Endothelial cell of umbilical vein (primary cell): ENCODE measurements at regions not wholly inside any gene's neighbourhood (a gene's known extent, or its start where the extent isn't known, plus 50 kb on each side); places are given as distances from the start of the nearest gene placed in this dataset.

Experiments
- BruUV-seq: library from RNA; stranded (reverse); fragments of 400-500 nt; replicated peaks from 2 replicates; lab custom pipeline; 2021; lab: Mats Ljungman, UMichigan
- CTCF ChIA-PET: fragments of 300-600, 350-600 bp; sonication (Branson Sonifier 250); formaldehyde crosslinking; loops from one replicate; lab custom pipeline; 2021; ENCODE audit warnings: antibody characterized with exemption, inconsistent platforms; lab: Charles Lee
- POLR2A ChIA-PET: fragments of 300-600, 350-600 bp; sonication (Branson Sonifier 250); formaldehyde crosslinking; loops from one replicate; lab custom pipeline; 2021; ENCODE audit warnings: antibody characterized with exemption, inconsistent platforms; lab: Charles Lee
- DNase-seq: peaks from one replicate; pipeline ENCODE4 v3.0.0-alpha.2; 2011; ENCODE audit warnings: low read depth, low spot score
- FAIRE-seq: peaks from 2 replicates; lab custom pipeline; 2011; peaks lifted over from hg19 to GRCh38; lab: Jason Lieb, UNC
- H2AFZ ChIP-seq: 2 replicates; pipeline ENCODE4 v1.6.0; 2012; ENCODE audit warnings: low read depth, low read length, control low read depth, inconsistent platforms
- H3K27ac ChIP-seq: 2 replicates; pipeline ENCODE4 v1.5.1; 2011; ENCODE audit warnings: low read depth, mild to moderate bottlenecking, control low read depth, low read length, moderate library complexity; ENCODE audit not compliant: insufficient read depth
- H3K27me3 ChIP-seq, 2 experiments: 2 replicates each; pipeline versions ENCODE4 v1.6.0 to v1.6.1; 2011; ENCODE audit warnings: low read length in 2 of 2, mixed read lengths in 1 of 2; ENCODE audit not compliant: control insufficient read depth in 2 of 2, insufficient read depth in 2 of 2
- H3K36me3 ChIP-seq, 2 experiments: 2 replicates in 1 of 2; 3 replicates in 1 of 2; pipeline ENCODE4 v1.5.1; 2011; ENCODE audit warnings: low read length in 2 of 2, mild to moderate bottlenecking in 1 of 2, moderate library complexity in 1 of 2; ENCODE audit not compliant: control insufficient read depth in 2 of 2, insufficient read depth in 2 of 2; ENCODE audit errors: extremely low read depth in 1 of 2
- H3K4me1 ChIP-seq: 3 replicates; pipeline ENCODE4 v1.5.1; 2011; ENCODE audit warnings: mild to moderate bottlenecking, low read length; ENCODE audit not compliant: control insufficient read depth, insufficient read depth; ENCODE audit errors: extremely low read depth
- H3K4me2 ChIP-seq: 2 replicates; pipeline ENCODE4 v1.6.1; 2011; ENCODE audit warnings: low read length, control low read depth, mixed read lengths; ENCODE audit not compliant: insufficient read depth
- H3K4me3 ChIP-seq, 3 experiments: fragments of 200-600 bp in 1 of 3; sonication (generic), shearing (Covaris generic) in 1 of 3; replicated peaks in 1 of 3; 2 replicates each; pipeline ENCODE4 v1.5.1; 2011 to 2016; ENCODE audit warnings: control low read depth in 3 of 3, low read length in 3 of 3, mild to moderate bottlenecking in 2 of 3, inconsistent platforms in 1 of 3, low read depth in 1 of 3, moderate library complexity in 1 of 3; ENCODE audit not compliant: insufficient read depth in 1 of 3
- H3K79me2 ChIP-seq: 2 replicates; pipeline ENCODE4 v1.6.0; 2012; ENCODE audit warnings: low read length, inconsistent platforms; ENCODE audit not compliant: control insufficient read depth, insufficient read depth
- H3K9ac ChIP-seq: replicated peaks from 2 replicates; pipeline ENCODE3; 2011; ENCODE audit warnings: low read length, control low read depth; ENCODE audit not compliant: insufficient read depth; ENCODE audit errors: extremely low read depth
- H3K9me1 ChIP-seq: replicated peaks from 3 replicates; pipeline ENCODE4 v1.6.0; 2011; ENCODE audit warnings: mild to moderate bottlenecking, low read length; ENCODE audit not compliant: control insufficient read depth, insufficient read depth; ENCODE audit errors: extremely low read depth
- H3K9me3 ChIP-seq: replicated peaks from 2 replicates; pipeline ENCODE4 v1.5.1; 2012; ENCODE audit warnings: low read length, inconsistent platforms; ENCODE audit not compliant: control insufficient read depth, insufficient read depth
- H4K20me1 ChIP-seq: replicated peaks from 2 replicates; pipeline ENCODE3; 2011; ENCODE audit warnings: mild to moderate bottlenecking, low read length; ENCODE audit not compliant: control insufficient read depth, insufficient read depth; ENCODE audit errors: extremely low read depth
- CTCF ChIP-seq, 2 donors: IDR thresholded peaks; 1 replicate in 1 of 2; 2 replicates in 1 of 2; pipeline ENCODE4 v1.5.1; 2011; ENCODE audit warnings: low read length in 2 of 2, mild to moderate bottlenecking in 2 of 2, moderate library complexity in 2 of 2, control low read depth in 1 of 2, inconsistent platforms in 1 of 2, low read depth in 1 of 2; ENCODE audit not compliant: insufficient read depth in 1 of 2; ENCODE audit errors: extremely low read depth in 1 of 2
- EZH2 ChIP-seq: IDR thresholded peaks from 2 replicates; pipeline ENCODE4 v1.6.1; 2012; ENCODE audit warnings: borderline replicate concordance, low read depth, mild to moderate bottlenecking, moderate library complexity, low read length, inconsistent platforms; ENCODE audit not compliant: severe bottlenecking
- FOS ChIP-seq: IDR thresholded peaks from 2 replicates; pipeline ENCODE4 v1.6.1; 2011; ENCODE audit warnings: mild to moderate bottlenecking, low read length, moderate library complexity, borderline replicate concordance; ENCODE audit not compliant: insufficient read depth
- GATA2 ChIP-seq: IDR thresholded peaks from 2 replicates; pipeline ENCODE4 v1.7.0; 2011; ENCODE audit warnings: low read depth, mild to moderate bottlenecking, moderate library complexity, mixed read lengths, low read length; ENCODE audit not compliant: insufficient read length, insufficient read depth
- JUN ChIP-seq: IDR thresholded peaks from 2 replicates; pipeline ENCODE4 v1.6.1; 2011; ENCODE audit warnings: borderline replicate concordance, low read depth; ENCODE audit not compliant: insufficient read length, insufficient read depth
- MYC ChIP-seq: IDR thresholded peaks from one replicate; pipeline ENCODE4 v1.6.1; 2011; ENCODE audit warnings: mild to moderate bottlenecking, low read depth, low read length
- POLR2A ChIP-seq: IDR thresholded peaks from 2 replicates; pipeline ENCODE4 v1.6.1; 2012; ENCODE audit warnings: low read depth, mild to moderate bottlenecking, control low read depth, low read length
- POLR2AphosphoS5 ChIP-seq: IDR thresholded peaks from 2 replicates; pipeline ENCODE4 v1.6.1; 2012; ENCODE audit warnings: low read depth, mild to moderate bottlenecking, control low read depth, low read length, moderate library complexity; ENCODE audit not compliant: insufficient read depth
- dilution Hi-C: fragments of 300-500 bp; cut with MboI; formaldehyde crosslinking; loops from one replicate; pipeline ENCODE4 v1.15.0; 2019; ENCODE audit warnings: low sequenced_read_pairs; ENCODE audit not compliant: extremely low pct_ligation_motif_present
- intact Hi-C: fragments of 100-400 bp; cut with micrococcal nuclease; formaldehyde crosslinking; loops from one replicate; pipeline ENCODE4 v1.10.0; 2022
- TF ChIP-seq, protein P1 (sequence below): IDR thresholded peaks from 2 replicates; pipeline ENCODE4 v1.6.1; 2011; ENCODE audit not compliant: insufficient read depth, insufficient read length

- intact Hi-C loops (no loop called here), dilution Hi-C loops (no loop called here)
- H3K9me1 ChIP-seq, result no peaks in the 10 kb centered on the region
- no peaks in the 10 kb centered on the region for H3K79me2 ChIP-seq
- H3K36me3 ChIP-seq, result no peaks in the 10 kb centered on the region
- ChIA-PET POLR2A (no interaction called here), CTCF (interaction anchor here (0.6 kb wide), 1 partner anchor 1436 kb away, joined by 3 read pairs; no protein-coding TSS in a partner anchor)
- H3K4me2 ChIP-seq, result no peak overlapping the region
- H3K9me3 ChIP-seq, result no peaks in the 10 kb centered on the region
- BruUV-seq, result no TSS peak
- no peak overlapping the region for H3K27ac ChIP-seq
- H3K27me3 ChIP-seq, result no peaks in the 10 kb centered on the region
- no peaks in the 10 kb centered on the region for H4K20me1 ChIP-seq
- no peak overlapping the region for H3K4me3 ChIP-seq
- H3K4me1 ChIP-seq, result no peaks in the 10 kb centered on the region
- no peak for FAIRE-seq
- H3K9ac ChIP-seq, result no peak overlapping the region
- no peak overlapping the region for H2AFZ ChIP-seq
- no peak for DNase-seq
- TF ChIP-seq POLR2AphosphoS5, result no peak
- TF ChIP-seq JUN, result no peak
- no peak for TF ChIP-seq GATA2
- no peak for TF ChIP-seq EZH2
- TF ChIP-seq CTCF (IDR thresholded peaks at IDR 0.05; ENCODE audit: extremely low read depth in 1 of 2, insufficient read depth in 1 of 2, low read depth in 1 of 2, low read length in 2 of 2), result no peak
- no peak for TF ChIP-seq FOS
- TF ChIP-seq, protein P1, sequence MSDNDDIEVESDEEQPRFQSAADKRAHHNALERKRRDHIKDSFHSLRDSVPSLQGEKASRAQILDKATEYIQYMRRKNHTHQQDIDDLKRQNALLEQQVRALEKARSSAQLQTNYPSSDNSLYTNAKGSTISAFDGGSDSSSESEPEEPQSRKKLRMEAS, result no peak
- TF ChIP-seq MYC, result no peak
- no peak for TF ChIP-seq POLR2A
Measured at GRCh38 chr2:59366288-59366687, 1125.2 kb upstream of the FANCL start.
